Fibroblast of lung (primary cell): ENCODE measurements at regions not wholly inside any gene's neighbourhood (a gene's known extent, or its start where the extent isn't known, plus 50 kb on each side); places are given as distances from the start of the nearest gene placed in this dataset.

Experiments used
- EZH2 ChIP-seq: IDR thresholded peaks from 2 replicates; pipeline ENCODE4 v1.5.1; 2012; ENCODE audit warnings: low read length, control low read depth, mild to moderate bottlenecking; ENCODE audit errors: missing control alignments
- TF ChIP-seq, protein P1 (sequence below), 2 donors: IDR thresholded peaks in 1 of 2; conservative IDR thresholded peaks in 1 of 2; 1 replicate in 1 of 2; 2 replicates in 1 of 2; pipeline ENCODE4 v1.5.1; 2011 to 2012; ENCODE audit warnings: low read length in 2 of 2, control low read depth in 1 of 2, inconsistent platforms in 1 of 2, low read depth in 1 of 2, mild to moderate bottlenecking in 1 of 2

DNA sequence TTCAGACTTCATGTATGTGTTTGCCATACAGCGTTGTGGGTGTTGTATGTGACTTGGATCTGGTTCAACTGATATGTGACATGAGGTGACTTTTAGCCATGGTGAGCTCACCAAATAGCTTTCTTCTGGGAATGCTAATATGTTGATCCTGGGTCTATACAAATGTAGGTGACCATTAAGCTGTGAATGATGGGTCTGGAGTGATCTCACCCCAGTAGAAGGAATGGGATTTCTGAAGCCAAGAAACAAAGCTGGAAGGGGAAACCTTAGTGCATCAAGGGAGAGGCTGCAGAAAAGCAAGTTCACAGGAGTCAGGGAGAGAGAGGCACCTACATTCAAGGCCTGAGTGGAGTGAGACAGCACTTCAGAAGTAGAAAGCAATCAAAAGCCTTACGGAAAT, 421.0 kb upstream of the THRB start:
- TF ChIP-seq, protein P1, sequence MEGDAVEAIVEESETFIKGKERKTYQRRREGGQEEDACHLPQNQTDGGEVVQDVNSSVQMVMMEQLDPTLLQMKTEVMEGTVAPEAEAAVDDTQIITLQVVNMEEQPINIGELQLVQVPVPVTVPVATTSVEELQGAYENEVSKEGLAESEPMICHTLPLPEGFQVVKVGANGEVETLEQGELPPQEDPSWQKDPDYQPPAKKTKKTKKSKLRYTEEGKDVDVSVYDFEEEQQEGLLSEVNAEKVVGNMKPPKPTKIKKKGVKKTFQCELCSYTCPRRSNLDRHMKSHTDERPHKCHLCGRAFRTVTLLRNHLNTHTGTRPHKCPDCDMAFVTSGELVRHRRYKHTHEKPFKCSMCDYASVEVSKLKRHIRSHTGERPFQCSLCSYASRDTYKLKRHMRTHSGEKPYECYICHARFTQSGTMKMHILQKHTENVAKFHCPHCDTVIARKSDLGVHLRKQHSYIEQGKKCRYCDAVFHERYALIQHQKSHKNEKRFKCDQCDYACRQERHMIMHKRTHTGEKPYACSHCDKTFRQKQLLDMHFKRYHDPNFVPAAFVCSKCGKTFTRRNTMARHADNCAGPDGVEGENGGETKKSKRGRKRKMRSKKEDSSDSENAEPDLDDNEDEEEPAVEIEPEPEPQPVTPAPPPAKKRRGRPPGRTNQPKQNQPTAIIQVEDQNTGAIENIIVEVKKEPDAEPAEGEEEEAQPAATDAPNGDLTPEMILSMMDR (conservative IDR thresholded peaks at IDR 0.05 in 1 of 2, IDR thresholded peaks at IDR 0.05 in 1 of 2; ENCODE audit: low read depth in 1 of 2, low read length in 2 of 2): no peak
- TF ChIP-seq EZH2: no peak
